Activated B cell treated with CpG ODN at 0.5 μM for 24 hours (primary cell): ENCODE measurements at regions not wholly inside any gene's neighbourhood (a gene's known extent, or its start where the extent isn't known, plus 50 kb on each side); places are given as distances from the start of the nearest gene placed in this dataset.

ENCODE experiments used
- ATAC-seq: fragments of 200-7000 bp; cut with Tn5 transposase; one replicate; pipeline ENCODE4 v1.10.0; 2021; ENCODE audit warnings: low read depth, mild to moderate bottlenecking, moderate library complexity
- CTCF ChIA-PET: fragments of 350-600 bp; sonication (Branson Sonifier 250); formaldehyde crosslinking; loops from one replicate; lab custom pipeline; 2021; ENCODE audit warnings: antibody characterized with exemption; lab: Charles Lee
- POLR2A ChIA-PET: fragments of 350-600 bp; sonication (Branson Sonifier 250); formaldehyde crosslinking; loops from one replicate; lab custom pipeline; 2021; ENCODE audit warnings: antibody characterized with exemption; lab: Charles Lee
- DNase-seq: peaks from one replicate; pipeline ENCODE4 v3.0.0; 2022
- H3K27ac Mint-ChIP-seq: one replicate; pipeline ENCODE4 v1.8.0; 2020; ENCODE audit warnings: mixed read lengths
- H3K27me3 Mint-ChIP-seq: one replicate; pipeline ENCODE4 v1.8.0; 2021; ENCODE audit warnings: mixed read lengths
- H3K36me3 Mint-ChIP-seq: one replicate; pipeline ENCODE4 v1.8.0; 2021; ENCODE audit warnings: low read depth, mixed read lengths
- H3K4me1 Mint-ChIP-seq: one replicate; pipeline ENCODE4 v1.8.0; 2021; ENCODE audit warnings: mixed read lengths
- H3K4me3 Mint-ChIP-seq: one replicate; pipeline ENCODE4 v1.8.0; 2020; ENCODE audit warnings: mild to moderate bottlenecking, mixed read lengths
- H3K9me3 Mint-ChIP-seq: one replicate; pipeline ENCODE4 v1.8.0; 2020; ENCODE audit warnings: mixed read lengths
- CTCF ChIP-seq: fragments of 200-600 bp; IDR thresholded peaks from one replicate; pipeline ENCODE4 v1.8.0; 2022; ENCODE audit warnings: antibody characterized with exemption, mild to moderate bottlenecking
- intact Hi-C: fragments of 100-400 bp; cut with micrococcal nuclease; formaldehyde crosslinking; loops from one replicate; pipeline ENCODE4 v1.15.1; 2024

- intact Hi-C loops, result loop anchor here (1.0 to 10.0 kb wide), 8 partner anchors 102 to 1859 kb away; partner anchors contain the start of genes JAK1, LEPR, LEPROT and PGM1
- POLR2A ChIA-PET, result interaction anchor here (0.6 to 1.6 kb wide), 9 partner anchors 27 to 1700 kb away, joined by 3 to 5 read pairs (median 4); partner anchors contain the start of gene JAK1
Measured at GRCh38 chr1:65068202-65069010, 79.6 kb upstream of the AK4 start.

GRCh38 chr1:65069011-65069565 lies 78.9 kb upstream of the AK4 start:
- TF ChIP-seq CTCF, result no peak
- H3K4me3 Mint-ChIP-seq, result peak overlapping the region; percentile 97
- no peak for ATAC-seq
- H3K27ac Mint-ChIP-seq, result peak overlapping the region; percentile 99
- H3K9me3 Mint-ChIP-seq, result no peaks in the 10 kb centered on the region
- intact Hi-C loops, result loop anchor here (2.0 to 10.0 kb wide), 6 partner anchors 112 to 1858 kb away; partner anchors contain the start of gene PGM1
- H3K27me3 Mint-ChIP-seq, result no peaks in the 10 kb centered on the region
- peaks cover 13% of the 10 kb centered on the region for H3K36me3 Mint-ChIP-seq
- H3K4me1 Mint-ChIP-seq, result peaks cover 39% of the 10 kb centered on the region
- POLR2A ChIA-PET, result interaction anchor here (0.7 to 1.6 kb wide), 3 partner anchors 103 to 1701 kb away, joined by 4 to 5 read pairs (median 4); partner anchors contain the start of gene JAK1
- no peak for DNase-seq
- CTCF ChIA-PET, result no interaction called here

More at GRCh38 chr1:65068202-65069010, 79.6 kb upstream of the AK4 start:
- TF ChIP-seq CTCF, result no peak
- Mint-ChIP-seq H3K27ac (peak overlapping the region; percentile 99), H3K27me3 (no peaks in the 10 kb centered on the region), H3K4me3 (peak overlapping the region; percentile 97), H3K9me3 (no peaks in the 10 kb centered on the region), H3K4me1 (peaks cover 40% of the 10 kb centered on the region), H3K36me3 (peaks cover 13% of the 10 kb centered on the region)
- CTCF ChIA-PET, result no interaction called here
- ATAC-seq (no peak), DNase-seq (no peak)

GRCh38 chr1:65072845-65073244 lies 75.2 kb upstream of the AK4 start:
- H3K36me3 Mint-ChIP-seq, result peaks cover 7% of the 10 kb centered on the region
- DNase-seq (no peak), ATAC-seq (no peak)
- no peaks in the 10 kb centered on the region for H3K9me3 Mint-ChIP-seq
- CTCF ChIA-PET, result interaction anchor here (9.0 kb wide), 1 partner anchor 11 kb away, joined by 137 read pairs; no protein-coding TSS in a partner anchor
- H3K27me3 Mint-ChIP-seq, result no peaks in the 10 kb centered on the region
- H3K4me3 Mint-ChIP-seq, result no peak overlapping the region
- POLR2A ChIA-PET, result interaction anchor here (0.7 kb wide), 1 partner anchor 129 kb away, joined by 3 read pairs; no protein-coding TSS in a partner anchor
- H3K4me1 Mint-ChIP-seq, result peaks cover 16% of the 10 kb centered on the region
- no peak for TF ChIP-seq CTCF
- no peak overlapping the region for H3K27ac Mint-ChIP-seq
- intact Hi-C loops, result no loop called here

GRCh38 chr1:65075123-65075976 lies 72.7 kb upstream of the AK4 start:
- no peaks in the 10 kb centered on the region for H3K4me1 Mint-ChIP-seq
- TF ChIP-seq CTCF, result peak; percentile 51
- DNase-seq (no peak), ATAC-seq (peak; percentile 94)
- intact Hi-C loops, result loop anchor here (1.0 kb wide), 5 partner anchors 15 to 612 kb away; no protein-coding TSS in a partner anchor
- ChIA-PET CTCF (interaction anchor here (0.8 to 9.0 kb wide), 14 partner anchors 14 to 1459 kb away, joined by 3 to 137 read pairs (median 3); no protein-coding TSS in a partner anchor), POLR2A (interaction anchor here (0.6 to 1.7 kb wide), 4 partner anchors 10 to 115 kb away, joined by 3 to 8 read pairs (median 4); no protein-coding TSS in a partner anchor)
- H3K9me3 Mint-ChIP-seq, result no peaks in the 10 kb centered on the region
- H3K27me3 Mint-ChIP-seq, result peaks cover 5% of the 10 kb centered on the region
- H3K36me3 Mint-ChIP-seq, result no peaks in the 10 kb centered on the region
- H3K4me3 Mint-ChIP-seq, result no peak overlapping the region
- H3K27ac Mint-ChIP-seq, result no peak overlapping the region
